ENCODE measurements at regions not wholly inside any gene's neighbourhood (a gene's known extent, or its start where the extent isn't known, plus 50 kb on each side); places are given as distances from the start of the nearest gene placed in this dataset.

DNA sequence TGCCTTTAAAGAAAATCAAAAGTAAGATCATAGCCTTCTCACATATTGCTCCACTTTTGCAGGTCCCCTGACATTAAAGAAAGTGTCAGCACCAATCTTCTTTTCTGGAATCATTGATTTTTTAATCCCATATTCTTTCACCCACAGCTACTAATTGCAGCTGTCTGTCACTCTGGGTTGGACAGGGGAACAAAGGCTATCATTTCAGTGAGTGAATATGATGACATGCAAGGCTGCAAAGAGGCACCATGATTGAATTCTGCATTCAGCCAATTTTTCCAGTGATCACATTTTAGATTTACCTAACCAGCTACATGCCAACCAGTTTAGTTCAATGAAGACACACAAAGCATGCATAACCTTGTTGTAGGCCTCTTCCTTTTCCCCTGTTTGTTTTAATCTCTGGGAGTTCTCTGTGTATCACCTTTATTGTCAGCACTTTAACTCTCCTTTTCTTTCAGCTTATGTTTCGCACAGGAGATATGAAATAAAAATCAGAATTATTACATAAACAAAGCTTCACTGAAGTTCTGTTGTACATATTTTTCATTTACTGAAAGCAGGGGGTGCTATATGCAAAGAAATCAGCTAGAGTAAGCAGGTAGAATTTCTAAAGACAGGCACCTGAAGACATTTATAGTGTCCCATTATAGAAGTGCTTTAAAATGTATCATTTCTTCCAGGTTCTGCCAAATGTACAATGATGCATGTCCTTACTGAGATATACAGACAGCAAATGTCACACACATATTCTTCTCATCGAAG lies 584.8 kb downstream of the PLA2G4A start:
- no CpG with 5 or more reads among the region's 2 CpGs for WGBS (ENCODE audit: insufficient coverage, low lambda C conversion rate)
- Histone ChIP-seq H3K27ac (ENCODE audit: low read length) (no peak overlapping the region), H3K9me3 (ENCODE audit: control insufficient read depth, low read depth, low read length) (no peaks in the 10 kb centered on the region), H3K4me1 (ENCODE audit: control insufficient read depth, insufficient read depth, low read length) (no peaks in the 10 kb centered on the region), H3K27me3 (ENCODE audit: control insufficient read depth, insufficient read depth, low read length) (no peaks in the 10 kb centered on the region), H3K36me3 (ENCODE audit: control insufficient read depth, insufficient read depth, low read length) (no peaks in the 10 kb centered on the region), H3K4me3 (ENCODE audit: low read length) (no peak overlapping the region)
- no peak for DNase-seq

DNA sequence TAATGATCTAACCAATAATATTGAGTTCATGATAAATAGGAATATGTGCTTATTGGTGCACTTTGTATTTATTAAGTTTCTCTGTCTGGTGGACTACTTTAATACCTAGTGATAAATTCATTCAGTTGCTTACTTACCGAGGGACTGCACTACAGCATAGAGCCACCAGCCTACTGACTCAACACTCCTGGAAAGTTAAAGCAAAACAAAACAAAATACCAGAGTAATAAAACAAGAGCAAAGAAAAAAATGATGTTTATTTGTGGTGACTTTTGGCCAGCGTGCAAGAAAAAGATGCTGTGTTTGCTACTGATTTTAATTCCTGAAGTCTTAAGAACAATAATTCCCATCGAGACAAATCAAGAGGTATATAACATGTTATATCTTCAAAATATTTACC lies 586.3 kb downstream of the PLA2G4A start:
- Histone ChIP-seq H3K27me3 (ENCODE audit: control insufficient read depth, insufficient read depth, low read length) (no peaks in the 10 kb centered on the region), H3K9me3 (ENCODE audit: control insufficient read depth, low read depth, low read length) (no peaks in the 10 kb centered on the region), H3K4me3 (ENCODE audit: low read length) (no peak overlapping the region), H3K4me1 (ENCODE audit: control insufficient read depth, insufficient read depth, low read length) (no peaks in the 10 kb centered on the region), H3K36me3 (ENCODE audit: control insufficient read depth, insufficient read depth, low read length) (no peaks in the 10 kb centered on the region), H3K27ac (ENCODE audit: low read length) (no peak overlapping the region)
- DNase-seq, result no peak
- 50% methylated on average over 2 of the region's 3 CpGs for WGBS (ENCODE audit: insufficient coverage, low lambda C conversion rate)

DNA sequence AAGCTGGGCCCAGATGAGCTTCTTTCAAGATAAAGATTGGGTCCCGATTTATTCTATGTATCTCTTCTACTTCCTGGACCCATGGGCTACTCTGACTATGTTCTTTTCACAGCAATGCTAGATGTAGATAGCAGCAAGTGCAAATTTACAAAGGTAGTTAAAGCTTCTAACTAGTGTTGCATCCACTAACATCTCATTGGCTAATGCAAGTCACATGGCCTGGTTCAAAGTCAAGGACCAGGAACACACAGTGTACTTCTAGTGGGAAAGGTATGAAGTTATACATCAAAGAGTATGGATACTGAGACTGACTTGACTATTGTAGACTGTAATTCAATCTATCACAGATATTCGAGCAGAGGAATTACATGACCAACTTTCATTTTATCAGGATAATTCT lies 588.8 kb downstream of the PLA2G4A start:
- Histone ChIP-seq H3K4me1 (ENCODE audit: control insufficient read depth, insufficient read depth, low read length) (no peaks in the 10 kb centered on the region), H3K27ac (ENCODE audit: low read length) (no peak overlapping the region), H3K36me3 (ENCODE audit: control insufficient read depth, insufficient read depth, low read length) (no peaks in the 10 kb centered on the region), H3K9me3 (ENCODE audit: control insufficient read depth, low read depth, low read length) (no peaks in the 10 kb centered on the region), H3K27me3 (ENCODE audit: control insufficient read depth, insufficient read depth, low read length) (no peaks in the 10 kb centered on the region), H3K4me3 (ENCODE audit: low read length) (no peak overlapping the region)
- 64% methylated on average over 2 of the region's 2 CpGs for WGBS (ENCODE audit: insufficient coverage, low lambda C conversion rate)
- no peak for DNase-seq

DNA sequence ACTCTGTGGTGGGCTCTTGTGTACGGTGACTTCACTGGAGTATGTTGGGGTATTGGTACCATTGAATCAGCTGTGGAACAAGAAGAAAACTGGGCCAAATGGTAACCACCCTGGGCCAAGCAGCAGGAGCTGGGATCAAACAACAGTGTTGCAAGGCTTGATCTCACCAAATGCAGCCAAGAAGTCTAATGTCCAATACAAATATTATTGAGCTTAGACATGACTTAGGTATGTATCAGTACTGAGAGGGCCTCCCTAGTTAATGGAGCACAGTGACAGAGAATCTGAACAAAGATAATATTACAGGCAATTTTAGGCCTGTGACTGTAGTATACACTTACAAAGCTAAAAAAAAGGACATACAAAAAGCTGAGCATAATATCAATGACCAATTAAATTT lies 604.8 kb downstream of the PLA2G4A start:
- Histone ChIP-seq H3K36me3 (ENCODE audit: control insufficient read depth, insufficient read depth, low read length) (no peaks in the 10 kb centered on the region), H3K4me3 (ENCODE audit: low read length) (no peak overlapping the region), H3K9me3 (ENCODE audit: control insufficient read depth, low read depth, low read length) (no peaks in the 10 kb centered on the region), H3K27me3 (ENCODE audit: control insufficient read depth, insufficient read depth, low read length) (no peaks in the 10 kb centered on the region), H3K27ac (ENCODE audit: low read length) (no peak overlapping the region), H3K4me1 (ENCODE audit: control insufficient read depth, insufficient read depth, low read length) (no peaks in the 10 kb centered on the region)
- no CpG with 5 or more reads among the region's 1 CpG for WGBS (ENCODE audit: insufficient coverage, low lambda C conversion rate)
- no peak for DNase-seq

DNA sequence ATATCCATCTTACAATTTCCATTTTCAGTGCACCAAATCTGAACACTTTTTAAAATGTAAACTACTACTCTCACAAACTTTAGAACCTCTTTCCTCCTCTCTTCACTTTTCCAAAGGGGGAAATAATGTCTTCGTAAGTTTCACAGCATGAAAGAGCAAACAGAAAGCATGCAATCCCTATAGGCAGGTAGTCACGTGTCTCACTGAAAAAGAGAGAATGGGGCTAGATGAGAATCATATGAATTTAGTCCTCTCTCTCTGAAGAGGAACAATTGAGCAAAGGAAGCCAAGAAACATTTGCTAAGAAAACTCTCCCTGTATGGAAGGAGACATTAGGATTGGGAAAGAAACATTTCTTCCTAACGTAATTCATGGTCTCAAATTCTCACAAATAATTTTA lies 613.9 kb downstream of the PLA2G4A start:
- no peak for DNase-seq
- Histone ChIP-seq H3K4me1 (ENCODE audit: control insufficient read depth, insufficient read depth, low read length) (no peaks in the 10 kb centered on the region), H3K9me3 (ENCODE audit: control insufficient read depth, low read depth, low read length) (no peaks in the 10 kb centered on the region), H3K27ac (ENCODE audit: low read length) (no peak overlapping the region), H3K36me3 (ENCODE audit: control insufficient read depth, insufficient read depth, low read length) (no peaks in the 10 kb centered on the region), H3K4me3 (ENCODE audit: low read length) (no peak overlapping the region), H3K27me3 (ENCODE audit: control insufficient read depth, insufficient read depth, low read length) (no peaks in the 10 kb centered on the region)
- WGBS (ENCODE audit: insufficient coverage, low lambda C conversion rate), result 100% methylated on average over 1 of the region's 3 CpGs

DNA sequence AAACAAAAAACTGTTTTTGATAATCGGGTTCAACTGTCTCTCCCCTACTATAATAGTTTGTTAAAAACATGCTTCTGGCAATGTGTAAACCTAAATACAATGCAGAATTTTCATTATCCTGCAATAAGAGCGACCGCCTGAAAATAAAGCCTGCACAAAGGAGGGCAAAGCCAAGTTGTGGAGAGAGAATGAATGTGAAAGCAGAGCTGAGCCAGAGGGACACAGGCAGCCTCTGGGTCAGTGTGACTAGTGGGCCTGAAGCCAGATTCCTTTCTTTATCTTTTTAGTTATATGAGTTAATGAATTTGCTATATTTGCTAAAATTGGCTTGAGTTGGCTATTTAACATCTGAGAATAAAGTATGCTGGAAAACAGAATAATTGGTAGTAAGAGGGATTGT lies 615.2 kb downstream of the PLA2G4A start:
- no CpG with 5 or more reads among the region's 3 CpGs for WGBS (ENCODE audit: insufficient coverage, low lambda C conversion rate)
- no peaks in the 10 kb centered on the region for H3K27me3 ChIP-seq (ENCODE audit: control insufficient read depth, insufficient read depth, low read length)
- H3K4me3 ChIP-seq (ENCODE audit: low read length), result no peak overlapping the region
- no peak for DNase-seq
- no peaks in the 10 kb centered on the region for H3K36me3 ChIP-seq (ENCODE audit: control insufficient read depth, insufficient read depth, low read length)
- H3K4me1 ChIP-seq (ENCODE audit: control insufficient read depth, insufficient read depth, low read length), result no peaks in the 10 kb centered on the region
- H3K27ac ChIP-seq (ENCODE audit: low read length), result no peak overlapping the region
- H3K9me3 ChIP-seq (ENCODE audit: control insufficient read depth, low read depth, low read length), result no peaks in the 10 kb centered on the region

DNA sequence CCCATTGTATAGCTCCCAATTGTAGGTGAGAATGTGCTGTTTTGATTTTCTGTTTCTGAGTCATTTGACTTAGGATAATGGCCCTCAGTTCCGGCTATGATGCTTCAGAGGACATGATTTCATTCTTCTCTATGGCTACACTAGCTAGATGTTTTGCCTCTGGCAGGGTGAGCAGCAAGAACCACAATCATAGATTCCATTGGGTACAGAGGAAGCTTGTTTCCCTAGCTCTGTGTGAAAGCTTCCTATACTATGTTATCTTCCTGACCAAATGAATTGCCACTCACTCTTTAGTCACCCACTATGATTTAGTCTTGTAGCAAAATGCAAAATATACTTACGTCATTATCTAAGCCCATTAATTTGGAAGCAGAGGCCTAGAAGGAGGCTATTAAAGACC lies 616.3 kb downstream of the PLA2G4A start:
- Histone ChIP-seq H3K9me3 (ENCODE audit: control insufficient read depth, low read depth, low read length) (no peaks in the 10 kb centered on the region), H3K27me3 (ENCODE audit: control insufficient read depth, insufficient read depth, low read length) (no peaks in the 10 kb centered on the region), H3K36me3 (ENCODE audit: control insufficient read depth, insufficient read depth, low read length) (no peaks in the 10 kb centered on the region), H3K4me1 (ENCODE audit: control insufficient read depth, insufficient read depth, low read length) (no peaks in the 10 kb centered on the region), H3K4me3 (ENCODE audit: low read length) (no peak overlapping the region), H3K27ac (ENCODE audit: low read length) (no peak overlapping the region)
- no CpG with 5 or more reads among the region's 2 CpGs for WGBS (ENCODE audit: insufficient coverage, low lambda C conversion rate)
- no peak for DNase-seq

DNA sequence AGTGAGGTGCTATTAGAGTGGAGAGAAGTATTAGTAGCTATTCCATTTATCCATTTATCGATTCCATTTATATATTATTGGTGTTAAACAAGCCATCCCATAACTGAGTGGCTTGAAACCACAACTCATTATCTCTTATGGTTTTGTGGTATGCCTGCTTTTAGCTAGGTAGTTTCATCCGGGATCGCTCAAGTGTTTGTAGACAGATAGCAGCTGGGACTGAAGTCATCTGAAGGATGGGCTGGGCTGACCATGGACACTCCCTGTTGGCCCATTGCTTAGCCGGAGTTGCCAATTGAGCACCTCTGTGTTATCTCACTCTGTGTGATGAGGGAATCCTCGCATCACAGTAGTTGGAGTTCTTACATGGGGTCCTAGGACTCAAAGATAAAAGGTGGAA lies 622.5 kb downstream of the PLA2G4A start:
- Histone ChIP-seq H3K4me1 (ENCODE audit: control insufficient read depth, insufficient read depth, low read length) (no peaks in the 10 kb centered on the region), H3K4me3 (ENCODE audit: low read length) (no peak overlapping the region), H3K27ac (ENCODE audit: low read length) (no peak overlapping the region), H3K36me3 (ENCODE audit: control insufficient read depth, insufficient read depth, low read length) (no peaks in the 10 kb centered on the region), H3K27me3 (ENCODE audit: control insufficient read depth, insufficient read depth, low read length) (no peaks in the 10 kb centered on the region), H3K9me3 (ENCODE audit: control insufficient read depth, low read depth, low read length) (no peaks in the 10 kb centered on the region)
- no peak for DNase-seq
- no CpG with 5 or more reads among the region's 5 CpGs for WGBS (ENCODE audit: insufficient coverage, low lambda C conversion rate)

DNA sequence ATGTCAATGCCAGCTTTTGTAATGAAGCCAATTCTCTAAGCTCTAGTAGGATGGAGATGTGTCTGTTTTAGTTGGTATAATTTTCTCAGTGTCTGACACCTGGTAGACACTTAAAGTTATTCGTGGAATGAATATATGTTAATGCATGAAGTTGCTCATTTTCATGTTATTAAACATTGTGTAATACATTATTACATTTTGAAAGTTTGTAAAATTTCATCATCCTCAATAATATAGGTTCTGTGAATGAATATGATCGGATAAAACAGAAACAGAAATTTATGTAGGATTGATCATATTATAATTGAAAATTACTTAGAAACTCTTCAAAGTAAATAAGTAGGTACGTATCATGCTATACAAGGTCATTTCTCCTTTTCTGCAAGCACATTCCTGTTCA lies 625.3 kb downstream of the PLA2G4A start:
- Histone ChIP-seq H3K36me3 (ENCODE audit: control insufficient read depth, insufficient read depth, low read length) (no peaks in the 10 kb centered on the region), H3K4me1 (ENCODE audit: control insufficient read depth, insufficient read depth, low read length) (no peaks in the 10 kb centered on the region), H3K27me3 (ENCODE audit: control insufficient read depth, insufficient read depth, low read length) (no peaks in the 10 kb centered on the region), H3K9me3 (ENCODE audit: control insufficient read depth, low read depth, low read length) (no peaks in the 10 kb centered on the region), H3K27ac (ENCODE audit: low read length) (no peak overlapping the region), H3K4me3 (ENCODE audit: low read length) (no peak overlapping the region)
- WGBS (ENCODE audit: insufficient coverage, low lambda C conversion rate), result 89% methylated on average over 3 of the region's 3 CpGs
- no peak for DNase-seq

DNA sequence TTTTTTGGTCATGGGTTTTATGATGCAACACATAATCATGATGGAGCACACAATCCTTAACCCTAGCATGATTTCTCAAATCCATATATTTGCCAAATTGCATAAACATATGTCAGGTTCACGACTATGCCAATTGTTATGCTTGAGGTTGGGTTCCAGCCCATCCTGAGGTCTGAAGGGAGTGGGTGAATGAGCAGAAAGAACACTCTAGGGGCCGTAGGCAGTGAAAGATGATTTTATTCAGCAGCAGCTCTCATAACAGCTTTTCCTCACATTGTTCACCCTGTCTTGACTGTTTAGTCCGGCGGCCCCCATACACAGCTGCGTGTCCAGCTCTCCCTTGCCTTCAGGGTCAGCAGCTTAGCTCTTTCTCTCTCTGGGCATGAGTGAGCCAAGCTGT lies 627.7 kb downstream of the PLA2G4A start:
- H3K27ac ChIP-seq (ENCODE audit: low read length), result no peak overlapping the region
- H3K4me1 ChIP-seq (ENCODE audit: control insufficient read depth, insufficient read depth, low read length), result no peaks in the 10 kb centered on the region
- no peaks in the 10 kb centered on the region for H3K9me3 ChIP-seq (ENCODE audit: control insufficient read depth, low read depth, low read length)
- no peak overlapping the region for H3K4me3 ChIP-seq (ENCODE audit: low read length)
- WGBS (ENCODE audit: insufficient coverage, low lambda C conversion rate), result no CpG with 5 or more reads among the region's 5 CpGs
- no peaks in the 10 kb centered on the region for H3K36me3 ChIP-seq (ENCODE audit: control insufficient read depth, insufficient read depth, low read length)
- DNase-seq, result no peak
- H3K27me3 ChIP-seq (ENCODE audit: control insufficient read depth, insufficient read depth, low read length), result no peaks in the 10 kb centered on the region

DNA sequence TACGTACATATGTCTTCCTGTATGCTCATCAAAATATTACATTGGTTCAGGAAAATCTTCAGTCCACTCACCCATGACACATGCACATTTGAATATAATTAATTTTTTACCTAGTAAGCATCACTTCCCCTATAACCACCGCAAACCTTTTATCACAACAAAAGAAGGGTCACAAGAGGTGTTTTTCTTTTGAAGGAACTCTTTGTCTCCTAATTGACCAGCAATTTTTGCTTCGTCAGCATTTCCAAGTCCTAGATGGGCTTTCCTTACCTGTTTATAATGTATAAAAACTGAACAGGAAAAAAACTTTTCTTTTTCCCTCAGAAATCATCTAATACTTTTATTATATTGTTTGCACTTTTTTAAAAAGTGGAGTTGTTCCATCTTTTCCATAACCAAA lies 631.3 kb downstream of the PLA2G4A start:
- WGBS (ENCODE audit: insufficient coverage, low lambda C conversion rate), result 90% methylated on average over 2 of the region's 3 CpGs
- H3K27me3 ChIP-seq (ENCODE audit: control insufficient read depth, insufficient read depth, low read length), result no peaks in the 10 kb centered on the region
- no peak for DNase-seq

More for the DNA sequence above, 631.3 kb downstream of the PLA2G4A start:
- Histone ChIP-seq H3K4me3 (ENCODE audit: low read length) (no peak overlapping the region), H3K4me1 (ENCODE audit: control insufficient read depth, insufficient read depth, low read length) (no peaks in the 10 kb centered on the region), H3K9me3 (ENCODE audit: control insufficient read depth, low read depth, low read length) (no peaks in the 10 kb centered on the region), H3K36me3 (ENCODE audit: control insufficient read depth, insufficient read depth, low read length) (no peaks in the 10 kb centered on the region), H3K27ac (ENCODE audit: low read length) (no peak overlapping the region)
